Fibroblast of villous mesenchyme (primary cell): ENCODE measurements at regions not wholly inside any gene's neighbourhood (a gene's known extent, or its start where the extent isn't known, plus 50 kb on each side); places are given as distances from the start of the nearest gene placed in this dataset.
"Not testable (repeated sequence)": the region's sequence is repeated elsewhere in the genome, so short reads cannot be mapped to it uniquely, and the experiment has no call there.

Experiments used
- DNase-seq: peaks from one replicate; pipeline ENCODE4 v3.0.0-alpha.2; 2010; ENCODE audit warnings: low read depth
- H3K4me3 ChIP-seq: 2 replicates; pipeline ENCODE4 v1.5.1; 2011; ENCODE audit warnings: low read depth, mild to moderate bottlenecking, low read length
- CTCF ChIP-seq: IDR thresholded peaks from 2 replicates; pipeline ENCODE4 v1.5.1; 2012; ENCODE audit warnings: low read depth, mild to moderate bottlenecking, low read length; ENCODE audit not compliant: insufficient read depth

- no peak overlapping the region for H3K4me3 ChIP-seq
- no peak for DNase-seq
- no peak for TF ChIP-seq CTCF
Observed at GRCh38 chr2:133879703-133880102, 311.4 kb upstream of the NCKAP5 start.

GRCh38 chr2:133882159-133882558 lies 313.9 kb upstream of the NCKAP5 start:
- DNase-seq, H3K4me3 ChIP-seq: not testable (repeated sequence)

GRCh38 chr2:133884739-133885381 lies 316.6 kb upstream of the NCKAP5 start:
- DNase-seq = peak; percentile 11

GRCh38 chr2:133885847-133886246 lies 317.6 kb upstream of the NCKAP5 start:
- TF ChIP-seq CTCF = no peak
- no peak overlapping the region for H3K4me3 ChIP-seq
- no peak for DNase-seq

More at GRCh38 chr2:133884739-133885381, 316.6 kb upstream of the NCKAP5 start:
- no peak overlapping the region for H3K4me3 ChIP-seq
- peak; percentile 16 for TF ChIP-seq CTCF

GRCh38 chr2:133886735-133887675 lies 318.7 kb upstream of the NCKAP5 start:
- H3K4me3 ChIP-seq = no peak overlapping the region
- peak; percentile 69 for TF ChIP-seq CTCF
- DNase-seq = peak; percentile 68

GRCh38 chr2:133887676-133888040 lies 319.4 kb upstream of the NCKAP5 start:
- no peak for DNase-seq
- no peak for TF ChIP-seq CTCF
- H3K4me3 ChIP-seq = no peak overlapping the region

GRCh38 chr2:133888107-133888506 lies 319.8 kb upstream of the NCKAP5 start:
- TF ChIP-seq CTCF = no peak

More at GRCh38 chr2:133888107-133888506, 319.8 kb upstream of the NCKAP5 start:
- DNase-seq = no peak
- H3K4me3 ChIP-seq = no peak overlapping the region
